ENCODE measurements at regions not wholly inside any gene's neighbourhood (a gene's known extent, or its start where the extent isn't known, plus 50 kb on each side); places are given as distances from the start of the nearest gene placed in this dataset.

GRCh38 chr9:108668938-108669335 lies 186.8 kb downstream of the ACTL7B start:
- Histone ChIP-seq H3K36me3 (ENCODE audit: insufficient read depth, insufficient read length, low read length) (no peaks in the 10 kb centered on the region), H3K9ac (ENCODE audit: insufficient read length, low read depth) (no peak overlapping the region), H3K4me3 (ENCODE audit: insufficient read length, low read depth) (no peak overlapping the region), H3K4me1 (ENCODE audit: insufficient read depth, insufficient read length) (no peaks in the 10 kb centered on the region), H3K27me3 (ENCODE audit: insufficient read depth, insufficient read length) (no peaks in the 10 kb centered on the region), H3K9me3 (ENCODE audit: insufficient read depth, low read length) (no peaks in the 10 kb centered on the region)
- TF ChIP-seq SUZ12 (IDR thresholded peaks at IDR 0.05; ENCODE audit: extremely low read depth, insufficient read depth, insufficient read length) (no peak), YY1 (IDR thresholded peaks at IDR 0.05; ENCODE audit: insufficient read depth, insufficient read length) (no peak), ZNF274 (IDR thresholded peaks at IDR 0.05; ENCODE audit: low read depth, low read length) (no peak)
- DNase-seq (ENCODE audit: low read depth, low spot score) = no peak

GRCh38 chr9:108668191-108668937 lies 187.4 kb downstream of the ACTL7B start:
- Histone ChIP-seq H3K27me3 (ENCODE audit: insufficient read depth, insufficient read length) (no peaks in the 10 kb centered on the region), H3K4me1 (ENCODE audit: insufficient read depth, insufficient read length) (no peaks in the 10 kb centered on the region), H3K4me3 (ENCODE audit: insufficient read length, low read depth) (no peak overlapping the region), H3K9me3 (ENCODE audit: insufficient read depth, low read length) (no peaks in the 10 kb centered on the region), H3K9ac (ENCODE audit: insufficient read length, low read depth) (no peak overlapping the region), H3K36me3 (ENCODE audit: insufficient read depth, insufficient read length, low read length) (no peaks in the 10 kb centered on the region)
- TF ChIP-seq ZNF274 (IDR thresholded peaks at IDR 0.05; ENCODE audit: low read depth, low read length) (no peak), YY1 (IDR thresholded peaks at IDR 0.05; ENCODE audit: insufficient read depth, insufficient read length) (no peak), SUZ12 (IDR thresholded peaks at IDR 0.05; ENCODE audit: extremely low read depth, insufficient read depth, insufficient read length) (no peak)
- DNase-seq (ENCODE audit: low read depth, low spot score) = no peak

GRCh38 chr9:108666240-108666784 lies 189.5 kb downstream of the ACTL7B start:
- no peak for TF ChIP-seq YY1 (IDR thresholded peaks at IDR 0.05; ENCODE audit: insufficient read depth, insufficient read length)
- no peak overlapping the region for H3K9ac ChIP-seq (ENCODE audit: insufficient read length, low read depth)
- H3K4me1 ChIP-seq (ENCODE audit: insufficient read depth, insufficient read length) = no peaks in the 10 kb centered on the region
- DNase-seq (ENCODE audit: low read depth, low spot score) = no peak
- no peaks in the 10 kb centered on the region for H3K27me3 ChIP-seq (ENCODE audit: insufficient read depth, insufficient read length)
- H3K36me3 ChIP-seq (ENCODE audit: insufficient read depth, insufficient read length, low read length) = no peaks in the 10 kb centered on the region
- H3K9me3 ChIP-seq (ENCODE audit: insufficient read depth, low read length) = peaks cover 11% of the 10 kb centered on the region; the same call in 1 of the 2 replicates
- H3K4me3 ChIP-seq (ENCODE audit: insufficient read length, low read depth) = no peak overlapping the region

- no peak for DNase-seq (ENCODE audit: low read depth, low spot score)
- H3K36me3 ChIP-seq (ENCODE audit: insufficient read depth, insufficient read length, low read length) = no peaks in the 10 kb centered on the region
Observed at GRCh38 chr9:108665521-108666239, 190.1 kb downstream of the ACTL7B start.

GRCh38 chr9:108664309-108665255 lies 191.2 kb downstream of the ACTL7B start:
- no peak for DNase-seq (ENCODE audit: low read depth, low spot score)
- Histone ChIP-seq H3K36me3 (ENCODE audit: insufficient read depth, insufficient read length, low read length) (no peaks in the 10 kb centered on the region), H3K4me3 (ENCODE audit: insufficient read length, low read depth) (no peak overlapping the region), H3K27me3 (ENCODE audit: insufficient read depth, insufficient read length) (no peaks in the 10 kb centered on the region), H3K4me1 (ENCODE audit: insufficient read depth, insufficient read length) (no peaks in the 10 kb centered on the region), H3K9ac (ENCODE audit: insufficient read length, low read depth) (no peak overlapping the region), H3K9me3 (ENCODE audit: insufficient read depth, low read length) (peaks cover 28% of the 10 kb centered on the region)
- TF ChIP-seq YY1 (IDR thresholded peaks at IDR 0.05; ENCODE audit: insufficient read depth, insufficient read length) = no peak
- TF ChIP-seq ZNF274 (IDR thresholded peaks at IDR 0.05; ENCODE audit: low read depth, low read length) = no peak
- no peak for TF ChIP-seq SUZ12 (IDR thresholded peaks at IDR 0.05; ENCODE audit: extremely low read depth, insufficient read depth, insufficient read length)

More at GRCh38 chr9:108665521-108666239, 190.1 kb downstream of the ACTL7B start:
- no peak overlapping the region for H3K9ac ChIP-seq (ENCODE audit: insufficient read length, low read depth)
- H3K27me3 ChIP-seq (ENCODE audit: insufficient read depth, insufficient read length) = no peaks in the 10 kb centered on the region
- no peak for TF ChIP-seq YY1 (IDR thresholded peaks at IDR 0.05; ENCODE audit: insufficient read depth, insufficient read length)
- TF ChIP-seq ZNF274 (IDR thresholded peaks at IDR 0.05; ENCODE audit: low read depth, low read length) = no peak
- TF ChIP-seq SUZ12 (IDR thresholded peaks at IDR 0.05; ENCODE audit: extremely low read depth, insufficient read depth, insufficient read length) = no peak
- H3K4me1 ChIP-seq (ENCODE audit: insufficient read depth, insufficient read length) = no peaks in the 10 kb centered on the region
- no peak overlapping the region for H3K4me3 ChIP-seq (ENCODE audit: insufficient read length, low read depth)
- peaks cover 18% of the 10 kb centered on the region; the same call in 1 of the 2 replicates for H3K9me3 ChIP-seq (ENCODE audit: insufficient read depth, low read length)

GRCh38 chr9:108663422-108663821 lies 192.4 kb downstream of the ACTL7B start:
- Histone ChIP-seq H3K4me3 (ENCODE audit: insufficient read length, low read depth) (no peak overlapping the region), H3K4me1 (ENCODE audit: insufficient read depth, insufficient read length) (no peaks in the 10 kb centered on the region), H3K36me3 (ENCODE audit: insufficient read depth, insufficient read length, low read length) (no peaks in the 10 kb centered on the region), H3K27me3 (ENCODE audit: insufficient read depth, insufficient read length) (no peaks in the 10 kb centered on the region), H3K9me3 (ENCODE audit: insufficient read depth, low read length) (peaks cover 40% of the 10 kb centered on the region), H3K9ac (ENCODE audit: insufficient read length, low read depth) (no peak overlapping the region)
- DNase-seq (ENCODE audit: low read depth, low spot score) = no peak
- TF ChIP-seq YY1 (IDR thresholded peaks at IDR 0.05; ENCODE audit: insufficient read depth, insufficient read length) = no peak
- TF ChIP-seq ZNF274 (IDR thresholded peaks at IDR 0.05; ENCODE audit: low read depth, low read length) = no peak
- no peak for TF ChIP-seq SUZ12 (IDR thresholded peaks at IDR 0.05; ENCODE audit: extremely low read depth, insufficient read depth, insufficient read length)

Data from NT2/D1 (cell line).